GM12873 (cell line): ENCODE measurements at regions not wholly inside any gene's neighbourhood (a gene's known extent, or its start where the extent isn't known, plus 50 kb on each side); places are given as distances from the start of the nearest gene placed in this dataset.

ENCODE experiments used
- CTCF ChIP-seq: IDR thresholded peaks from 2 replicates; pipeline ENCODE4 v1.5.1; 2012; ENCODE audit warnings: low read depth, mild to moderate bottlenecking, moderate library complexity, low read length, control low read depth; ENCODE audit not compliant: insufficient read depth; ENCODE audit errors: missing control alignments

- TF ChIP-seq CTCF = no peak
These were observed 325.6 kb downstream of the BTBD3 start for GRCh38 chr20:12243327-12243726.

GRCh38 chr20:12248481-12248880 is 330.8 kb downstream of the BTBD3 start:
- TF ChIP-seq CTCF = no peak

- no peak for TF ChIP-seq CTCF
These were observed 335.1 kb downstream of the BTBD3 start for GRCh38 chr20:12252793-12253192.

- no peak for TF ChIP-seq CTCF
These were observed 337.8 kb downstream of the BTBD3 start for GRCh38 chr20:12255461-12255970.

GRCh38 chr20:12256806-12257205 is 339.1 kb downstream of the BTBD3 start:
- TF ChIP-seq CTCF = no peak

- TF ChIP-seq CTCF = no peak
These were observed 345.1 kb downstream of the BTBD3 start for GRCh38 chr20:12262747-12263146.

GRCh38 chr20:12264711-12265110 is 347.0 kb downstream of the BTBD3 start:
- no peak for TF ChIP-seq CTCF

- TF ChIP-seq CTCF = no peak
These were observed 348.0 kb downstream of the BTBD3 start for GRCh38 chr20:12265662-12266061.
